Duodenal mucosa (tissue), 2 donors: ENCODE measurements at regions not wholly inside any gene's neighbourhood (a gene's known extent, or its start where the extent isn't known, plus 50 kb on each side); places are given as distances from the start of the nearest gene placed in this dataset.
"Not testable (repeated sequence)": the region's sequence is repeated elsewhere in the genome, so short reads cannot be mapped to it uniquely, and the experiment has no call there.

ENCODE experiments used
- H3K27ac ChIP-seq: one replicate; pipeline ENCODE4 v1.7.0; 2013; ENCODE audit warnings: low read depth, low read length
- H3K27me3 ChIP-seq, 2 donors: one replicate each; pipeline ENCODE4 v1.7.0; 2013; ENCODE audit warnings: low read length in 2 of 2, control low read depth in 1 of 2; ENCODE audit not compliant: insufficient read depth in 2 of 2, control insufficient read depth in 1 of 2
- H3K36me3 ChIP-seq, 2 donors: one replicate each; pipeline ENCODE4 v1.7.0; 2013; ENCODE audit warnings: low read length in 2 of 2, control low read depth in 1 of 2; ENCODE audit not compliant: insufficient read depth in 2 of 2, control insufficient read depth in 1 of 2
- H3K4me1 ChIP-seq, 2 donors: one replicate each; pipeline ENCODE4 v1.7.0; 2013; ENCODE audit warnings: low read length in 2 of 2, control low read depth in 1 of 2; ENCODE audit not compliant: insufficient read depth in 2 of 2, control insufficient read depth in 1 of 2
- H3K4me3 ChIP-seq, 2 donors: one replicate each; pipeline ENCODE4 v1.7.0; 2013; ENCODE audit warnings: low read length in 2 of 2, low read depth in 1 of 2
- H3K9ac ChIP-seq, 2 donors: one replicate each; pipeline ENCODE4 v1.7.0; 2013; ENCODE audit warnings: low read length in 2 of 2, low read depth in 1 of 2
- H3K9me3 ChIP-seq, 2 donors: one replicate each; pipeline ENCODE4 v1.7.0; 2013; ENCODE audit warnings: low read length in 2 of 2, control low read depth in 1 of 2; ENCODE audit not compliant: control insufficient read depth in 1 of 2

DNA sequence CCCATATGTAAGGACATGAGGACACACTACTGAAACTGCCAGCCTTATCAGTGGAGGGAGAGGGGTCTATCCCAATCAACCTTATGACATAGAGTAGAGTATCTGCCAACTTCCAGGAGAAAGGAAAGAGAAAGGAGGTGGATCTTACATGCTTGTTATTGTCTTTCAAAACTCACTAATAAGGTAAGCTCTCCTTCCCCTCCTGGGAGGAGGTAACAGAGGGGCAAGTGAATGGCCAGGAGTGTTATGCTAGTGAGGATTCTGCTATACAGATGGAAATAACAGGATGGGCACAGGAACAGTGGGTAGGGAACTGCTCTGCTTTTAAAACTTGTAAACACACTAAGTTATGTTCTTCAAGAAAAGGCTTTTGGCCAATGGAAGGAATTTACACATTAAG is 1020.1 kb downstream of the TDRD15 start:
- Histone ChIP-seq H3K4me3 (no peak overlapping the region), H3K36me3 (no peaks in the 10 kb centered on the region), H3K27ac (no peak overlapping the region), H3K4me1 (no peaks in the 10 kb centered on the region), H3K9ac (no peak overlapping the region), H3K9me3 (peaks cover 0 to 27% of the 10 kb centered on the region in 2 donors), H3K27me3 (no peaks in the 10 kb centered on the region)

DNA sequence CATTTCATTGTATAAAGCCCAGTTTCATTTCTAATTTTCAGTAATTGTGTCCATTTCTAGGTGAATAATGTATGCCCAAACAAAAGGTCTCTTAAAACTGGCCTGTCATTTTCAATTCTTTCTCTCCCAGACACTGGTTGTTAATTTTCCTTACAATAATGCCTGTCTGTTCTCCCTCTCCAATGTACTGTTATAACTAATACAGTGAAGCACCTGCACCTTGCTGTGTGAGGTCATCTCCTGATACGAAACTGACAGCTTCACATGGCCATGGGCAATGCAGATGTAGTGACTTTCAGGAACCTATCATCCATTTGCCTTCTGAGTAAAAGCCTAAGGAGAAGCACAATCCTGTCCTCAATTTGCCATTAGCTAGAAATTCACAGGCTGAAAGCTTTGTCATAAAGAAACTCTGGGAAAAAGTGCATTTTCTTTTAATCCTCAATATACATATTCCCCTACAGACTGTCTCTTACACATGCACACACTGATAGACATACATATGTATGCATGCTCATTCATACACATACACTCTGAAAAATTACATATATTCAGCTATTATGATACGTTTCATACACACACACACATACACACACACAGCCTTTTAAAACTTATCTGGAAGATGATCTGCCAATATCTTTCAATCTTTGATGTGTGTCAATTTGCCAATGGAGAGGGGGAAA is 1030.3 kb downstream of the TDRD15 start:
- no peaks in the 10 kb centered on the region for H3K36me3 ChIP-seq
- H3K27me3 ChIP-seq = no peaks in the 10 kb centered on the region
- no peak overlapping the region for H3K9ac ChIP-seq
- H3K4me1 ChIP-seq = no peaks in the 10 kb centered on the region
- peaks cover 13 to 20% of the 10 kb centered on the region in 2 donors for H3K9me3 ChIP-seq
- no peak overlapping the region for H3K4me3 ChIP-seq
- no peak overlapping the region for H3K27ac ChIP-seq

DNA sequence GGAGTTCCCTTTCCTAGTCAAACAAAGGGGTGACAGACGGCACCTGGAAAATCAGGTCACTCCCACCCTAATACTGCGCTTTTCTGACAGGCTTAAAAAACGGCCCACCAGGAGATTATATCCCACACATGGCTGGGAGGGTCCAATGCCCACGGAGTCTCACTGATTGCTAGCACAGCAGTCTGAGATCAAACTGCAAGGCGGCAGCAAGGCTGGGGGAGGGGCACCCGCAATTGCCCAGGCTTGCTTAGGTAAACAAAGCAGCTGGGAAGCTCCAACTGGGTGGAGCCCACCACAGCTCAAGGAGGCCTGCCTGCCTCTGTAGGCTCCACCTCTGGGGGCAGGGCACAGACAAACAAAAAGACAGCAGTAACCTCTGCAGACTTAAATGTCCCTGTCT is 1032.9 kb downstream of the TDRD15 start:
- not testable (repeated sequence) for H3K27ac ChIP-seq, H3K9ac ChIP-seq, H3K36me3 ChIP-seq, H3K4me1 ChIP-seq, H3K27me3 ChIP-seq, H3K4me3 ChIP-seq
- H3K9me3 ChIP-seq = peaks cover 8 to 11% of the 10 kb centered on the region in 2 donors

DNA sequence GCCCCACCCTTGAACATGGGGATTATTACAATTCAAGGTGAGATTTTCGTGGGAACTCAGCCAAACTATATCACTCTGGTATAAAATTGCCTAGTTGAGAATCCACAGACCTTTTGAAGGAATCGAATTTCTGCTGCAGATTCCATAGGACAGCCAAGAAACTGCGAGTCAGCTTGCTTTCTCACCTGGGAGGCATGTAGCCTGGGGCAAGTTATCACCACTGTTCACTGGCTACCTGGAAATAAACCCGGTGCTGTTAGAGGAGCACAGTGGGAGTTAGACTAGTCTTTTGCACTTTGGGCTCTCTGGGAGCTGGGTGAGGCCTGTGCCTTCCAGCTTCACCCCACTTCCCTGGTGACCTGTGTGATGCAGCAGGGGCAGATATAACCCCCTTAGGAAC is 1043.5 kb downstream of the TDRD15 start:
- no peak overlapping the region for H3K27ac ChIP-seq
- no peak overlapping the region for H3K9ac ChIP-seq
- no peak overlapping the region for H3K4me3 ChIP-seq
- H3K36me3 ChIP-seq = no peaks in the 10 kb centered on the region
- peaks cover 10 to 33% of the 10 kb centered on the region in 2 donors for H3K9me3 ChIP-seq
- no peaks in the 10 kb centered on the region for H3K27me3 ChIP-seq
- H3K4me1 ChIP-seq = no peaks in the 10 kb centered on the region

DNA sequence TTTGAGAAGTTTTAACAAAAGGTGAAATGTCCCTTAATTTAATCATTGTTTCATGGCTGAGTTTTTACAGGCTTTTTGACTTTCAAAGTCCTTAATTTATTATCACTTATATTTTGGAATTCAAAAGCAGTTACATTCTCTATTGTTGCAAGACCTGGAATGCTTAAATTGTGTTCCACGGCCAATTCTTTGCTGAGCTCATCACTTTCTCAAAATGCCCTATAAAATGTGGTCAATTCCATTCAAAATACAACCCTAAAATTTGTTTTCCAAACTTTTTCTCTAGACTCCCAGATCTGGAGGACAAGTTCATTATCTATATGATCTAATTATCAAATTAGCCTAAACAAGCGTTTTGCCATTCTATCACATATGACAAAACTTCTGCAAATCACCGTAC is 1051.2 kb downstream of the TDRD15 start:
- no peaks in the 10 kb centered on the region for H3K36me3 ChIP-seq
- no peaks in the 10 kb centered on the region for H3K4me1 ChIP-seq
- H3K27ac ChIP-seq = no peak overlapping the region
- H3K27me3 ChIP-seq = no peaks in the 10 kb centered on the region
- no peak overlapping the region for H3K9ac ChIP-seq
- peaks cover 2 to 10% of the 10 kb centered on the region in 2 donors for H3K9me3 ChIP-seq
- no peak overlapping the region for H3K4me3 ChIP-seq

DNA sequence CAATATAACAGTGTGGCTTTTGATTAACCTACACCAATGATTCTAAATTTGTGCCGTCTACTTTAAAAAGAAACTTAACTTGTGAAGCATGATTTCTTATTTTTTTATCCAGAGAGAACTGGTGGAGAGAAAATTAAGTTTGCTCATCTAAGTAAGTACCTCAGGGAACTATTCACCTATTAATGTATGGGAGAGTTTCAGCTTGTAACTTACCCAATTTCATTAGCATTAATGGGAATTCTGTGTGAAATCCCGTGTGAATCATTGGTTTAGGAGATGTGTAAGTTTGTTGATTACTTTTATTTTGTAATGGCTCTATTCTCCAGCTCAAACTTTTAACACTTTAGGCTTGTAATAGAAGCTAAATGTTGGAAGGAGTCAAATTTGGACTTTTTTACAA is 1061.5 kb downstream of the TDRD15 start:
- H3K9ac ChIP-seq = no peak overlapping the region
- H3K4me3 ChIP-seq = no peak overlapping the region

DNA sequence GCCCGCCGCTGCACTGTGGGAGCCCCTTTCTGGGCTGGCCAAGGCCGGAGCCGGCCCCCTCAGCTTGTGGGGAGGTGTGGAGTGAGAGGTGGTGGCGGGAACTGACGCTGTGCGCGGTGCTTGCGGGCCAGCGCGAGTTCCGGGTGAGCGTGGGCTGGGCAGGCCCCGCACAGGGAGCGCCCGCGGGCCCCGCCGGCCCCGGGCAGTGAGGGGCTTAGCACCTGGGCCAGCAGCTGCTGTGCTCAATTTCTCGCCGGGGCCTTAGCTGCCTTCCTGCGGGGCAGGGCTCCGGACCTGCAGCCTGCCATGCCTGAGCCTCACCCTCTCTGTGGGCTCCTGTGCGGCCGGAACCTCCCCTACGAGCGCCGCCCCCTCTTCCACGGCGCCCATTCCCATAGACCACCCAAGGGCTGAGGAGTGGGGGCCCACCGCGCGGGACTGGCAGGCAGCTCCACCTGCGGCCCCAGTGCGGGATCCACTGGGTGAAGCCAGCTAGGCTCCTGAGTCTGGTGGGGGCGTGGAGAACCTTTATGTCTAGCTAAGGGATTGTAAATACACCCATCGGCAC is 1062.6 kb downstream of the TDRD15 start:
- H3K4me1 ChIP-seq, H3K9ac ChIP-seq, H3K36me3 ChIP-seq, H3K27ac ChIP-seq, H3K9me3 ChIP-seq, H3K27me3 ChIP-seq, H3K4me3 ChIP-seq: not testable (repeated sequence)

More for the DNA sequence above, 1061.5 kb downstream of the TDRD15 start:
- H3K36me3 ChIP-seq = no peaks in the 10 kb centered on the region
- H3K27me3 ChIP-seq = no peaks in the 10 kb centered on the region
- no peak overlapping the region for H3K27ac ChIP-seq
- no peaks in the 10 kb centered on the region for H3K4me1 ChIP-seq
- H3K9me3 ChIP-seq = no peaks in the 10 kb centered on the region

DNA sequence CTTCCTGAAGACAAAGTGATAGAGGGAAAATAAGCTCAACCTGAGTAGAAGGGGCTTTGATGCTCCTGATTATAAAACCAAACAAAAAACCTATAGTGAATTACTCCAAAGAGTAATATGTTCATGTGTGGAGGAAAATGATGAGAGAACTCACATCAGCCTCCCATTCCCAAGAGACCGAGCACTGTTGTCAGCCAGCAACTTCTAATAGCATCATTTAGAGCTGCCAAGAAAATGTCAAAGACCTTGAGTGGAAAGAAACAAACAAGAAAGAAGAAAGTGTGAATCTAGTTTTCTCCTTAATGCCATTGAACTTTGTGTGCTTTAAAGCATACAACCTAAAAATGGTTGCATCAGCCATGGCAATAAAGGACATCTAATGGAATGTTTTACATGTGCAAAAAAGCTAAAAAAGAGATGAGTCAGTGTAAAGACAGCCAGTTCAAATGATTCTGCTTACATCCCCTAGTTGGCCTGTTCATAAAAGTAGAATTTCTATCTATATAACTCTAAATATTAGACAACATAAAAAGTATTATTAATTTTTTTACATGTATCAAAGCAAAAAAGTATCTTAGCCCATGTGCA is 1066.2 kb downstream of the TDRD15 start:
- Histone ChIP-seq H3K4me3 (no peak overlapping the region), H3K27me3 (no peaks in the 10 kb centered on the region), H3K9me3 (no peaks in the 10 kb centered on the region), H3K36me3 (no peaks in the 10 kb centered on the region), H3K9ac (no peak overlapping the region), H3K27ac (no peak overlapping the region), H3K4me1 (no peaks in the 10 kb centered on the region)

DNA sequence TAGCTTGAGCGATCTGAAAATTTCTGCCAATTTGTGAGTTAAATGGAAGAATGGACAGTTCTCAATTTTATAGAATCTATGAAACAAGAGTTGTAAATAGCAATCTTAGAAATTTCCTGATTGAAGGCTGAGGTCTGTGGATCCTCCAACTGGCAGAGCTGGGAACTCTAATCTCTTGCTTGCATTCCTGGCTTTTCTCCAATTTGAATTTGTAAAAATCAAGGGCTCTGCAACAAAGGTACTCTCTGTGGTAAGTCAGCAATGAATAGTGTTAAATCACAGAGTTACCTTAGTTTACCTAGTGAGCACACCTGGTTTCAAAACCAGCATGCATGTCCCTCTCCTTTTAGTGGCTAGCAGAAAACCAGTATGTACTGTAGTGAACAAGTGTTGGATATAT is 1070.5 kb downstream of the TDRD15 start:
- no peak overlapping the region for H3K9ac ChIP-seq
- H3K27me3 ChIP-seq = no peaks in the 10 kb centered on the region
- H3K4me3 ChIP-seq = no peak overlapping the region
- H3K36me3 ChIP-seq = no peaks in the 10 kb centered on the region
- H3K27ac ChIP-seq = no peak overlapping the region
- H3K4me1 ChIP-seq = no peaks in the 10 kb centered on the region
- no peaks in the 10 kb centered on the region for H3K9me3 ChIP-seq

DNA sequence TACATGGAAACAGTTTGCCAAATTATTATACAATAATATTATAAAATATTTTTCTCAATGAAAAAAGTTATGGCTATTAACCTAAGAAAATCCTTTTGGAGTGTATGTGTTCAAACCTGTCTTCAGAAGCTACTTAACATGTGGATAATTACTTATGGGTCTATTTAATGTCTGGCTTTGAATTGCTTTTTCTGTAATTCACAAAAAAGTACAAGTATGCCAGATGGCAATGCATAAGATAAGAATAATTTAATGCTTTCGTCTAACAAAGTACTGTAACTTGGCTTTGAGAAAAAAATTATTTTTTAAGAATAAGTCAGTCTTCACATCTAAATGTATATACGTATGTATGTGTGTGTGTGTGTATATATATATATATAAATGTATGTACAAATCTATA is 1073.0 kb downstream of the TDRD15 start:
- no peaks in the 10 kb centered on the region for H3K9me3 ChIP-seq
- H3K9ac ChIP-seq = no peak overlapping the region
- no peak overlapping the region for H3K27ac ChIP-seq
- no peaks in the 10 kb centered on the region for H3K36me3 ChIP-seq
- H3K4me3 ChIP-seq = no peak overlapping the region
- H3K4me1 ChIP-seq = no peaks in the 10 kb centered on the region
- no peaks in the 10 kb centered on the region for H3K27me3 ChIP-seq
